ENCODE measurements at regions not wholly inside any gene's neighbourhood (a gene's known extent, or its start where the extent isn't known, plus 50 kb on each side); places are given as distances from the start of the nearest gene placed in this dataset.
A peak's percentile ranks its signal among the peaks of the same experiment; 100 is the strongest.

GRCh38 chr11:35073691-35074419 is 65.1 kb upstream of the CD44 start:
- TF ChIP-seq CTCF (conservative IDR thresholded peaks at IDR 0.05; ENCODE audit: low read depth, low read length) (no peak), EZH2 (IDR thresholded peaks at IDR 0.05; ENCODE audit: low read length, unreplicated experiment) (no peak), EZH2phosphoT487 (IDR thresholded peaks at IDR 0.05; ENCODE audit: borderline replicate concordance, low read length) (no peak)
- H3K9ac ChIP-seq (ENCODE audit: low read length): no peak overlapping the region
- no peaks in the 10 kb centered on the region for H3K79me2 ChIP-seq (ENCODE audit: low read length)
- ATAC-seq (no peak), DNase-seq (no peak)
- H3F3A ChIP-seq (ENCODE audit: low read length, unreplicated experiment): peaks cover 4% of the 10 kb centered on the region
- H3K9me3 ChIP-seq (ENCODE audit: low read length): peaks cover 9% of the 10 kb centered on the region; the same call in 1 of the 2 replicates
- no peaks in the 10 kb centered on the region for H4K20me1 ChIP-seq (ENCODE audit: low read length)
- H3K27me3 ChIP-seq (ENCODE audit: low read length): no peaks in the 10 kb centered on the region
- no peak overlapping the region for H3K4me3 ChIP-seq (ENCODE audit: low read length)
- POLR2A ChIA-PET (ENCODE audit: unreplicated experiment): interaction anchor here (0.7 kb wide), 1 partner anchor 10 kb away, joined by 5 read pairs; no protein-coding TSS in a partner anchor
- intact Hi-C loops (cut with micrococcal nuclease): no loop called here
- no TSS peak for BruUV-seq (replicated peaks)
- no peak overlapping the region for H3K27ac ChIP-seq (ENCODE audit: low read length)
- H3K9me2 ChIP-seq (replicated peaks; ENCODE audit: low read length): no peaks in the 10 kb centered on the region
- CTCF ChIA-PET: no interaction called here
- H2AFZ ChIP-seq (ENCODE audit: low read length): no peak overlapping the region
- peaks cover 28% of the 10 kb centered on the region for H3K4me1 ChIP-seq (ENCODE audit: insufficient read depth, low read length)
- H3K36me3 ChIP-seq (ENCODE audit: low read depth, low read length): no peaks in the 10 kb centered on the region
- H3K4me2 ChIP-seq (ENCODE audit: low read length): no peak overlapping the region

GRCh38 chr11:35076201-35077100 is 62.5 kb upstream of the CD44 start:
- H2AFZ ChIP-seq (ENCODE audit: low read length): no peak overlapping the region
- H3K9me3 ChIP-seq (ENCODE audit: low read length): no peaks in the 10 kb centered on the region
- POLR2A ChIA-PET (ENCODE audit: unreplicated experiment): interaction anchor here (0.5 kb wide), 1 partner anchor 99 kb away, joined by 3 read pairs; no protein-coding TSS in a partner anchor

More at GRCh38 chr11:35076201-35077100, 62.5 kb upstream of the CD44 start:
- TF ChIP-seq CTCF (conservative IDR thresholded peaks at IDR 0.05; ENCODE audit: low read depth, low read length) (no peak), EZH2 (IDR thresholded peaks at IDR 0.05; ENCODE audit: low read length, unreplicated experiment) (no peak), EZH2phosphoT487 (IDR thresholded peaks at IDR 0.05; ENCODE audit: borderline replicate concordance, low read length) (no peak)
- ATAC-seq: no peak
- intact Hi-C loops (cut with micrococcal nuclease): loop anchor here (1.0 kb wide), 2 partner anchors 35 to 67 kb away; no protein-coding TSS in a partner anchor
- H3K36me3 ChIP-seq (ENCODE audit: low read depth, low read length): no peaks in the 10 kb centered on the region
- no peaks in the 10 kb centered on the region for H3K9me2 ChIP-seq (replicated peaks; ENCODE audit: low read length)
- peaks cover 38% of the 10 kb centered on the region for H3K4me1 ChIP-seq (ENCODE audit: insufficient read depth, low read length)
- no peak overlapping the region for H3K4me3 ChIP-seq (ENCODE audit: low read length)
- no peak for DNase-seq
- no peaks in the 10 kb centered on the region for H3K79me2 ChIP-seq (ENCODE audit: low read length)
- CTCF ChIA-PET: no interaction called here
- H3K9ac ChIP-seq (ENCODE audit: low read length): peak overlapping the region; percentile 57
- H4K20me1 ChIP-seq (ENCODE audit: low read length): no peaks in the 10 kb centered on the region
- H3K27me3 ChIP-seq (ENCODE audit: low read length): no peaks in the 10 kb centered on the region
- peaks cover 4% of the 10 kb centered on the region for H3F3A ChIP-seq (ENCODE audit: low read length, unreplicated experiment)
- H3K27ac ChIP-seq (ENCODE audit: low read length): peak overlapping the region; percentile 98
- no TSS peak for BruUV-seq (replicated peaks)
- peak overlapping the region; percentile 39; the same call in 1 of the 2 replicates for H3K4me2 ChIP-seq (ENCODE audit: low read length)

Measured in PC-3 (cell line).